HEK293 (cell line): ENCODE measurements at regions not wholly inside any gene's neighbourhood (a gene's known extent, or its start where the extent isn't known, plus 50 kb on each side); places are given as distances from the start of the nearest gene placed in this dataset.

Experiments used
- CTCF ChIA-PET: fragments of 350-600 bp; formaldehyde crosslinking; extraction: SDS; loops from one replicate; lab custom pipeline; 2021; ENCODE audit warnings: antibody characterized with exemption; lab: Yijun Ruan, JAX
- POLR2A ChIA-PET: fragments of 300-600 bp; formaldehyde crosslinking; extraction: SDS; loops from one replicate; lab custom pipeline; 2020; ENCODE audit warnings: antibody characterized with exemption, inconsistent platforms; lab: Yijun Ruan, JAX
- H3K27ac ChIP-seq: fragments of 200-500 bp; sonication (Bioruptor generic); 2 replicates; pipeline ENCODE4 v1.5.1; 2014; ENCODE audit warnings: low read depth, low read length, control low read depth, inconsistent platforms; ENCODE audit errors: extremely low read depth
- H3K36me3 ChIP-seq, 2 experiments: fragments of 200-500 bp in 1 of 2; sonication (Bioruptor generic) in 1 of 2; 1 replicate in 1 of 2; 2 replicates in 1 of 2; pipeline ENCODE4 v1.5.1; 2014 to 2017; ENCODE audit warnings: inconsistent platforms in 2 of 2, low read length in 2 of 2; ENCODE audit not compliant: control insufficient read depth in 2 of 2, insufficient read depth in 1 of 2
- H3K4me1 ChIP-seq: fragments of 200-500 bp; sonication (Bioruptor generic); 2 replicates; pipeline ENCODE4 v1.5.1; 2014; ENCODE audit warnings: mild to moderate bottlenecking, low read length, inconsistent platforms; ENCODE audit not compliant: control insufficient read depth, insufficient read depth
- H3K4me3 ChIP-seq: 2 replicates; pipeline ENCODE4 v1.5.1; 2011; ENCODE audit warnings: low read depth, mild to moderate bottlenecking, control low read depth, low read length, moderate library complexity
- H3K9me3 ChIP-seq: fragments of 200-500 bp; sonication (Bioruptor generic); 2 replicates; pipeline ENCODE4 v1.5.1; 2014; ENCODE audit warnings: low read depth, low read length, inconsistent platforms; ENCODE audit not compliant: control insufficient read depth, insufficient read depth
- BCL11B ChIP-seq: fragments of 450-650 bp; formaldehyde crosslinking; IDR thresholded peaks from 2 replicates; pipeline ENCODE4 v1.5.1; 2016; ENCODE audit warnings: low read depth, missing biosample characterization, missing genetic modification characterization
- IKZF3 ChIP-seq: fragments of 450-650 bp; IDR thresholded peaks from 2 replicates; pipeline ENCODE4 v1.5.0; 2018; ENCODE audit warnings: missing biosample characterization, mild to moderate bottlenecking, missing genetic modification characterization, moderate library complexity
- SALL2 ChIP-seq: fragments of 450-650 bp; formaldehyde crosslinking; IDR thresholded peaks from 2 replicates; pipeline ENCODE4 v1.5.0; 2017; ENCODE audit warnings: missing biosample characterization, mild to moderate bottlenecking, missing genetic modification characterization, borderline replicate concordance
- ZFP3 ChIP-seq: fragments of 450-650 bp; formaldehyde crosslinking; IDR thresholded peaks from 2 replicates; pipeline ENCODE4 v1.5.1; 2016; ENCODE audit warnings: low read depth, missing biosample characterization, missing genetic modification characterization
- ZNF114 ChIP-seq: fragments of 450-650 bp; formaldehyde crosslinking; IDR thresholded peaks from 2 replicates; pipeline ENCODE4 v1.5.0; 2017; ENCODE audit warnings: missing biosample characterization, missing genetic modification characterization
- ZNF157 ChIP-seq: fragments of 450-650 bp; formaldehyde crosslinking; IDR thresholded peaks from 2 replicates; pipeline ENCODE4 v1.5.1; 2016; ENCODE audit warnings: missing biosample characterization, missing genetic modification characterization
- ZNF16 ChIP-seq: fragments of 450-650 bp; formaldehyde crosslinking; IDR thresholded peaks from 2 replicates; pipeline ENCODE4 v1.5.1; 2016; ENCODE audit warnings: low read depth, missing biosample characterization, missing genetic modification characterization
- ZNF214 ChIP-seq: fragments of 450-650 bp; formaldehyde crosslinking; IDR thresholded peaks from 2 replicates; pipeline ENCODE4 v1.5.1; 2017; ENCODE audit warnings: missing biosample characterization, mild to moderate bottlenecking, missing genetic modification characterization, borderline replicate concordance
- ZNF221 ChIP-seq: fragments of 450-650 bp; formaldehyde crosslinking; IDR thresholded peaks from 2 replicates; pipeline ENCODE4 v1.5.1; 2017; ENCODE audit warnings: missing biosample characterization, missing genetic modification characterization, borderline replicate concordance
- ZNF23 ChIP-seq: fragments of 450-650 bp; formaldehyde crosslinking; IDR thresholded peaks from 2 replicates; pipeline ENCODE4 v1.5.1; 2016; ENCODE audit warnings: missing biosample characterization, missing genetic modification characterization, borderline replicate concordance
- ZNF311 ChIP-seq: fragments of 450-650 bp; formaldehyde crosslinking; IDR thresholded peaks from 2 replicates; pipeline ENCODE4 v1.5.1; 2017; ENCODE audit warnings: missing biosample characterization, missing genetic modification characterization, borderline replicate concordance
- ZNF37A ChIP-seq: fragments of 450-650 bp; IDR thresholded peaks from 2 replicates; pipeline ENCODE4 v1.5.1; 2018; ENCODE audit warnings: missing biosample characterization, missing genetic modification characterization
- ZNF394 ChIP-seq: fragments of 450-650 bp; formaldehyde crosslinking; IDR thresholded peaks from 2 replicates; pipeline ENCODE4 v1.5.1; 2016; ENCODE audit warnings: missing biosample characterization, missing genetic modification characterization, mild to moderate bottlenecking, moderate library complexity, borderline replicate concordance
- ZNF423 ChIP-seq: fragments of 450-650 bp; formaldehyde crosslinking; IDR thresholded peaks from 2 replicates; pipeline ENCODE4 v1.5.1; 2016; ENCODE audit warnings: missing biosample characterization, missing genetic modification characterization
- ZNF610 ChIP-seq: fragments of 450-650 bp; formaldehyde crosslinking; IDR thresholded peaks from 2 replicates; pipeline ENCODE4 v1.5.1; 2016; ENCODE audit warnings: missing biosample characterization, missing genetic modification characterization, borderline replicate concordance
- ZNF623 ChIP-seq: fragments of 450-650 bp; formaldehyde crosslinking; IDR thresholded peaks from 2 replicates; pipeline ENCODE4 v1.5.1; 2016; ENCODE audit warnings: missing biosample characterization, missing genetic modification characterization
- ZNF677 ChIP-seq: fragments of 450-650 bp; IDR thresholded peaks from 2 replicates; pipeline ENCODE4 v1.5.0; 2018; ENCODE audit warnings: missing biosample characterization, mild to moderate bottlenecking, missing genetic modification characterization, moderate library complexity
- ZNF707 ChIP-seq: fragments of 450-650 bp; formaldehyde crosslinking; IDR thresholded peaks from 2 replicates; pipeline ENCODE4 v1.5.1; 2016; ENCODE audit warnings: missing biosample characterization, missing genetic modification characterization
- ZNF785 ChIP-seq: fragments of 450-650 bp; formaldehyde crosslinking; IDR thresholded peaks from 2 replicates; pipeline ENCODE4 v1.5.1; 2016; ENCODE audit warnings: missing biosample characterization, missing genetic modification characterization
- ZNF791 ChIP-seq: fragments of 450-650 bp; formaldehyde crosslinking; IDR thresholded peaks from 2 replicates; pipeline ENCODE4 v1.5.1; 2016; ENCODE audit warnings: missing biosample characterization, missing genetic modification characterization
- ZNF837 ChIP-seq: fragments of 450-650 bp; formaldehyde crosslinking; IDR thresholded peaks from 2 replicates; pipeline ENCODE4 v1.5.1; 2016; ENCODE audit warnings: missing biosample characterization, missing genetic modification characterization
- ZNF843 ChIP-seq: fragments of 450-650 bp; formaldehyde crosslinking; IDR thresholded peaks from 2 replicates; pipeline ENCODE4 v1.5.1; 2016; ENCODE audit warnings: missing biosample characterization, missing genetic modification characterization
- TF ChIP-seq, protein P1 (sequence below): fragments of 450-650 bp; formaldehyde crosslinking; IDR thresholded peaks from 2 replicates; pipeline ENCODE4 v1.5.1; 2016; ENCODE audit warnings: missing biosample characterization, missing genetic modification characterization
- TF ChIP-seq, protein P2 (sequence below): fragments of 450-650 bp; formaldehyde crosslinking; IDR thresholded peaks from 2 replicates; pipeline ENCODE4 v1.5.1; 2017; ENCODE audit warnings: missing biosample characterization, missing genetic modification characterization
- TF ChIP-seq, protein P3 (sequence below): fragments of 450-650 bp; formaldehyde crosslinking; IDR thresholded peaks from 2 replicates; pipeline ENCODE4 v1.5.1; 2017; ENCODE audit warnings: missing biosample characterization, missing genetic modification characterization
- TF ChIP-seq, protein P4 (sequence below): fragments of 450-650 bp; formaldehyde crosslinking; IDR thresholded peaks from 2 replicates; pipeline ENCODE4 v1.5.1; 2016; ENCODE audit warnings: missing biosample characterization, missing genetic modification characterization
- TF ChIP-seq, protein P5 (sequence below): fragments of 450-650 bp; formaldehyde crosslinking; IDR thresholded peaks from 2 replicates; pipeline ENCODE4 v1.5.1; 2016; ENCODE audit warnings: missing biosample characterization, missing genetic modification characterization

DNA sequence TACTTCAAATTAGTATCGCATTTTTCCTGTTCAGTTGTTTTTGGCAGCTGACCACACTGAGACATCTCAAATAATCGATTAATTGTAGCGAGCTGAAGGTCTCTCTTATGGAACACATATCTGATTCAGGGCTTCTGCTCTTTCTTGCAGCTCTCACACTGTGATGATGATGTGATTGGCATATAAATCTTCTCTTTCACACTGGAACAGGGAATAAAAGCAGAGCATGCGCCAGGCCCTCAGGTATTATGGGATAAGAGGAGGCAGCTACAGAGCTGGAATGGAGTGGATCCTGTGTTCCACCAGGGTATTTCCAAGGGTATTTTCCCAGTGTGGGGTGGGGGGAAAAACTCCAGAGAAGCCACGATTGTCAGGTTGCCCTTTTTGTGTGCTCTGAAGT, 265.4 kb upstream of the CASK start:
- H3K36me3 ChIP-seq = no peaks in the 10 kb centered on the region
- TF ChIP-seq ZNF423 (tag by site-specific recombination) = no peak
- TF ChIP-seq ZNF843 = no peak
- TF ChIP-seq ZFP3 (tag by site-specific recombination) = no peak
- TF ChIP-seq, protein P1, sequence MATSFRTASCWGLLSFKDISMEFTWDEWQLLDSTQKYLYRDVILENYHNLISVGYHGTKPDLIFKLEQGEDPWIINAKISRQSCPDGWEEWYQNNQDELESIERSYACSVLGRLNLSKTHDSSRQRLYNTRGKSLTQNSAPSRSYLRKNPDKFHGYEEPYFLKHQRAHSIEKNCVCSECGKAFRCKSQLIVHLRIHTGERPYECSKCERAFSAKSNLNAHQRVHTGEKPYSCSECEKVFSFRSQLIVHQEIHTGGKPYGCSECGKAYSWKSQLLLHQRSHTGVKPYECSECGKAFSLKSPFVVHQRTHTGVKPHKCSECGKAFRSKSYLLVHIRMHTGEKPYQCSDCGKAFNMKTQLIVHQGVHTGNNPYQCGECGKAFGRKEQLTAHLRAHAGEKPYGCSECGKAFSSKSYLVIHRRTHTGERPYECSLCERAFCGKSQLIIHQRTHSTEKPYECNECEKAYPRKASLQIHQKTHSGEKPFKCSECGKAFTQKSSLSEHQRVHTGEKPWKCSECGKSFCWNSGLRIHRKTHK (tag by site-specific recombination) = no peak
- no peak for TF ChIP-seq ZNF707 (tag by site-specific recombination)
- no peak for TF ChIP-seq ZNF394 (tag by site-specific recombination)
- TF ChIP-seq, protein P2, sequence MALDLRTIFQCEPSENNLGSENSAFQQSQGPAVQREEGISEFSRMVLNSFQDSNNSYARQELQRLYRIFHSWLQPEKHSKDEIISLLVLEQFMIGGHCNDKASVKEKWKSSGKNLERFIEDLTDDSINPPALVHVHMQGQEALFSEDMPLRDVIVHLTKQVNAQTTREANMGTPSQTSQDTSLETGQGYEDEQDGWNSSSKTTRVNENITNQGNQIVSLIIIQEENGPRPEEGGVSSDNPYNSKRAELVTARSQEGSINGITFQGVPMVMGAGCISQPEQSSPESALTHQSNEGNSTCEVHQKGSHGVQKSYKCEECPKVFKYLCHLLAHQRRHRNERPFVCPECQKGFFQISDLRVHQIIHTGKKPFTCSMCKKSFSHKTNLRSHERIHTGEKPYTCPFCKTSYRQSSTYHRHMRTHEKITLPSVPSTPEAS (tag by site-specific recombination) = no peak
- TF ChIP-seq ZNF791 (tag by site-specific recombination) = no peak
- no peak for TF ChIP-seq IKZF3 (tag by site-specific recombination)
- TF ChIP-seq, protein P3, sequence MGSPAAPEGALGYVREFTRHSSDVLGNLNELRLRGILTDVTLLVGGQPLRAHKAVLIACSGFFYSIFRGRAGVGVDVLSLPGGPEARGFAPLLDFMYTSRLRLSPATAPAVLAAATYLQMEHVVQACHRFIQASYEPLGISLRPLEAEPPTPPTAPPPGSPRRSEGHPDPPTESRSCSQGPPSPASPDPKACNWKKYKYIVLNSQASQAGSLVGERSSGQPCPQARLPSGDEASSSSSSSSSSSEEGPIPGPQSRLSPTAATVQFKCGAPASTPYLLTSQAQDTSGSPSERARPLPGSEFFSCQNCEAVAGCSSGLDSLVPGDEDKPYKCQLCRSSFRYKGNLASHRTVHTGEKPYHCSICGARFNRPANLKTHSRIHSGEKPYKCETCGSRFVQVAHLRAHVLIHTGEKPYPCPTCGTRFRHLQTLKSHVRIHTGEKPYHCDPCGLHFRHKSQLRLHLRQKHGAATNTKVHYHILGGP = no peak
- TF ChIP-seq ZNF311 = no peak
- no peaks in the 10 kb centered on the region for H3K4me1 ChIP-seq
- ChIA-PET POLR2A (no interaction called here), CTCF (no interaction called here)
- H3K27ac ChIP-seq = no peak overlapping the region
- H3K9me3 ChIP-seq = no peaks in the 10 kb centered on the region
- no peak overlapping the region for H3K4me3 ChIP-seq

DNA sequence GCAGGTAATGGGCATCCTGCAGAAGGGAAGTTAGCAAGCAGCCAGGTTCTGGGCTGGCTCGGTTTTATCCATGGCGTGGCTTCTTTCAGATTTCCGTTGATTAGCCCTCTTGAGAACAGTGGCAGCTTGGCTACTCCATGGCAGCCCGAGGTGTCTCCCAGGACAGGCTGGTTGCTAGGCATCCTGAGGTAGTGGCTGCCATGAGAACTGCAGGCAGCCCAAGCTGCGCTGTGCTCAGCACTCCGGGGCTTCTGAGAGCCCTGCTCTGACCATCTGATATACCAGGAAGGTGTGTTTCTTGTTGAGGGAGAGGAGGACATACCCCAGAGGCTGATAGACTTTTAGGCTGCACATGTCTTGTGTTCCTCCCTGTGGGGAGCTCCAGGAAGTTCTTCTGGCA, 253.4 kb upstream of the CASK start:
- no peaks in the 10 kb centered on the region for H3K4me1 ChIP-seq
- H3K27ac ChIP-seq = no peak overlapping the region
- H3K4me3 ChIP-seq = no peak overlapping the region
- no peaks in the 10 kb centered on the region for H3K36me3 ChIP-seq
- ChIA-PET CTCF (interaction anchor here (0.6 kb wide), 1 partner anchor 90 kb away, joined by 3 read pairs; no protein-coding TSS in a partner anchor), POLR2A (no interaction called here)
- no peaks in the 10 kb centered on the region for H3K9me3 ChIP-seq
- TF ChIP-seq ZNF37A (no peak), ZNF157 (no peak), SALL2 (tag by site-specific recombination) (no peak), ZNF610 (tag by site-specific recombination) (no peak), ZNF214 (tag by site-specific recombination) (no peak), ZNF785 (tag by site-specific recombination) (no peak), ZNF16 (tag by site-specific recombination) (no peak), ZNF311 (no peak), ZNF23 (tag by site-specific recombination) (no peak), ZNF837 (tag by site-specific recombination) (no peak), BCL11B (tag by site-specific recombination) (no peak), ZNF114 (tag by site-specific recombination) (no peak), ZNF623 (no peak), ZNF677 (tag by site-specific recombination) (no peak), ZNF221 (tag by site-specific recombination) (no peak)
- TF ChIP-seq, protein P4, sequence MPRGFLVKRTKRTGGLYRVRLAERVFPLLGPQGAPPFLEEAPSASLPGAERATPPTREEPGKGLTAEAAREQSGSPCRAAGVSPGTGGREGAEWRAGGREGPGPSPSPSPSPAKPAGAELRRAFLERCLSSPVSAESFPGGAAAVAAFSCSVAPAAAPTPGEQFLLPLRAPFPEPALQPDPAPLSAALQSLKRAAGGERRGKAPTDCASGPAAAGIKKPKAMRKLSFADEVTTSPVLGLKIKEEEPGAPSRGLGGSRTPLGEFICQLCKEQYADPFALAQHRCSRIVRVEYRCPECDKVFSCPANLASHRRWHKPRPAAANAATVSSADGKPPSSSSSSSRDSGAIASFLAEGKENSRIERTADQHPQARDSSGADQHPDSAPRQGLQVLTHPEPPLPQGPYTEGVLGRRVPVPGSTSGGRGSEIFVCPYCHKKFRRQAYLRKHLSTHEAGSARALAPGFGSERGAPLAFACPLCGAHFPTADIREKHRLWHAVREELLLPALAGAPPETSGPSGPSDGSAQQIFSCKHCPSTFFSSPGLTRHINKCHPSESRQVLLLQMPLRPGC (tag by site-specific recombination) = no peak
- TF ChIP-seq, protein P5, sequence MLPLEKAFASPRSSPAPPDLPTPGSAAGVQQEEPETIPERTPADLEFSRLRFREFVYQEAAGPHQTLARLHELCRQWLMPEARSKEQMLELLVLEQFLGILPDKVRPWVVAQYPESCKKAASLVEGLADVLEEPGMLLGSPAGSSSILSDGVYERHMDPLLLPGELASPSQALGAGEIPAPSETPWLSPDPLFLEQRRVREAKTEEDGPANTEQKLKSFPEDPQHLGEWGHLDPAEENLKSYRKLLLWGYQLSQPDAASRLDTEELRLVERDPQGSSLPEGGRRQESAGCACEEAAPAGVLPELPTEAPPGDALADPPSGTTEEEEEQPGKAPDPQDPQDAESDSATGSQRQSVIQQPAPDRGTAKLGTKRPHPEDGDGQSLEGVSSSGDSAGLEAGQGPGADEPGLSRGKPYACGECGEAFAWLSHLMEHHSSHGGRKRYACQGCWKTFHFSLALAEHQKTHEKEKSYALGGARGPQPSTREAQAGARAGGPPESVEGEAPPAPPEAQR (tag by site-specific recombination) = no peak
